Tibial nerve (tissue), 4 donors: ENCODE measurements at regions not wholly inside any gene's neighbourhood (a gene's known extent, or its start where the extent isn't known, plus 50 kb on each side); places are given as distances from the start of the nearest gene placed in this dataset.

Experiments
- CTCF ChIP-seq, 5 experiments: fragments of 200-600 bp in 3 of 5; fragments of 450-650 bp in 2 of 5; sonication (generic) in 3 of 5; IDR thresholded peaks; one replicate each; pipeline ENCODE4 v1.5.1; 2016 to 2019; ENCODE audit warnings: antibody characterized with exemption in 5 of 5, mild to moderate bottlenecking in 3 of 5, moderate library complexity in 2 of 5
- EP300 ChIP-seq, 2 donors: sonication (generic); formaldehyde crosslinking; IDR thresholded peaks; one replicate each; pipeline ENCODE4 v1.6.1; 2017; ENCODE audit warnings: antibody characterized with exemption in 2 of 2, mild to moderate bottlenecking in 1 of 2
- POLR2A ChIP-seq, 2 donors: fragments of 450-650 bp; IDR thresholded peaks; one replicate each; pipeline ENCODE4 v1.6.1; 2017; ENCODE audit warnings: antibody characterized with exemption in 2 of 2, mild to moderate bottlenecking in 2 of 2, moderate library complexity in 2 of 2

- TF ChIP-seq CTCF (IDR thresholded peaks at IDR 0.05) (no peak), EP300 (IDR thresholded peaks at IDR 0.05) (no peak), POLR2A (IDR thresholded peaks at IDR 0.05) (no peak)
These were observed 68.3 kb upstream of the DACH1 start for GRCh38 chr13:71935166-71935840.
